Epithelial cell of prostate (primary cell): ENCODE measurements at regions not wholly inside any gene's neighbourhood (a gene's known extent, or its start where the extent isn't known, plus 50 kb on each side); places are given as distances from the start of the nearest gene placed in this dataset.
"Not testable (repeated sequence)": the region's sequence is repeated elsewhere in the genome, so short reads cannot be mapped to it uniquely, and the experiment has no call there.

Experiments
- DNase-seq: peaks from one replicate; pipeline ENCODE4 v3.0.0-alpha.2; 2011; ENCODE audit warnings: low read depth, low spot score
- H3K27ac ChIP-seq: fragments of 450-650 bp; 2 replicates; pipeline ENCODE4 v1.5.1; 2017; ENCODE audit warnings: mild to moderate bottlenecking

DNA sequence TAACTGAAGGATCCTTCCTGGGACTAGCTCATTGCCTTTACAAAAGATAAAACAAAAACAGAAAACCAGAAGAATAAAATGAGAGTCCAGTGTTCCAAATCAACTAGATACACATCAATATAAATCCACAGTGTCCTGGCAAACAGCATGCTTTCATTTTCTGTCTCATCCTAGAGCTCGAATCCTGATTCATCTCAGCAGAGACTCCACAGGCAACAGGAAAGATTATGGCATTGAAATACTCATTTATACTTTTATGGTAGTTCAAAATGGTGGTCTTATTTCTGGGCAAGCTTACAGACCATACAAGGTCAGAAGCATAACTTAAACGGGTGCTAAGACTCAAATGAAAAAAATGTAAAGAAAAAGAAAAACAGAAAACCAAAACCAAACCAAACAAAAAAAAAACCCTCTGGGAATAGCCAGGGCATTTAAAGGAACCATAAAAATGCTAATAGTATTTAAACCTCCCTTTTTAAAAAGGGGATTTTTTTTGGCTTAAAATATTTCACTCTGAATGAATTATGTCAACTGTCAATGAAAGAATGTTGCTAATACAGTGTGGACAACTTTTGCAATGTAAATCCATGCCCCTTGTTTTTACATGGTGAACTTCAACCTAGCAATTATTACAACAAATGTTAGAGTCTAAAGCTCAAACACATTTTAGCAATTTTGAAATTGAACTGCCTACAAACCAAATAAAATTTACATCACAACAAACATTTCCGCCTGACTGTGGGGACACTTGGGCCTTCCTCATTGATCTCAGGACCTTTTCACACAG lies 57.9 kb downstream of the GPR101 start:
- DNase-seq = no peak
- no peak overlapping the region for H3K27ac ChIP-seq

DNA sequence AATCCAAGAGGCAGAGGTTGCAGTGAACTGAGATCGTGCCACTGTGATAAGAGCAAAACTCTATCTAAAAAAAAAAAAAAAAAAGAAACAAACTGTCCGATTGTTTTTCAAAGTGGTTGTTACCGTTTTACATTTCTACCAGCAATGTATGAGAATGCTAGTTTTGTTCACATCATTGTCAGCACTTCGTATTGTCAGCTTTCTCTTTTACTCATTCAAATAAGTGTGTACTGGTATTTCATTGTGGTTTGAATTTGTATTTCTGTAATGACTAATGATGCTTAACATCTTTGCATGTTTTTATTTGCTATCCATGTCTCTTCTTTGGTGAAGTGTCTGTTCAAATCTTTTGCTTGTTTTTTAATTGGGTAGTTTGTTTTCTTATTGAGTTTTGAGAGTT lies 65.8 kb downstream of the GPR101 start:
- no peak for DNase-seq
- no peak overlapping the region for H3K27ac ChIP-seq

DNA sequence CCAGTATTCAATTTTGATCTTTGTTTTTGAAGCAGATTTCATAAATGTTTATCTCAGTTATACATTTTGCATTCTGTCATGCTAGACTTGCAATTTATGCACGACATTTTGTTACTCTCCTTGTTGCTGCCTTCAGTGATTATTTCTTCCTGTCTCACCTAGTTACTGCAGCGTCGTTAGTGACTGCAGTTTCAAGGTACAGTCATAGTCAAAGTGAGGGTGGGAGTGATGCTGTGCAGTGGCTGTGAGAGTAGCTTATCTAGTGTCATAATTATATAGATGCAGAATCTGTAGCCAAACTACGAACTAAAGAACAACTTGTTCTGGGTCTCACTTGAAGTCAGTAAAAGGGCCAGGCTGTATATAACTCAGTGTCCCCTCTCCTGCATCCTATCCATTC lies 69.8 kb downstream of the GPR101 start:
- DNase-seq = no peak

DNA sequence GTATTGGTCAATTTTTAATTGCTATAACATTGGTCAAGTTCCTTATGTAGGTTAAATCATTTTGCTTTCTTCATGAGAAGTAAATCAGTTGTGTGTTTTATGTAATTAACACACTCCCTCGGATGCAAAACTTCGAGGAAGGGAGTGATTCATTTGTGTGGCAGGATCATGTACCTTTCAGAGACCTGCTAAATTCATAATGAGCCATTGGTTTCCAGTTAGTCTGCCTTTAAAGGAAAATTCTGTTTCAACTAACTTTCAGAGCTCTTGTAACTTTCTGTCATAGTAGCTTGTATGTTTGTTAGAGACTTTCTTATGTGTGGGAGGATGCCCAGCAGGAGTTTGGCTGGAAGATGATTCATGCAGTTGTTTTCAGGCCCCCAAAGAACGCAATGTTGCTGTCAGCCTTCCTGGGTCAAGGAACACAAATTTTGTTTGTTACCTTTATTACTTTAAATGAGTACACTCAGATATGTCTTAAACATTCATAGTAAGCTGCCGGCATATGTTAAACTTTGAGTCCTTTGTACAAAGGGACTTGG lies 72.1 kb downstream of the GPR101 start:
- DNase-seq = no peak
- no peak overlapping the region for H3K27ac ChIP-seq

More for the DNA sequence above, 69.8 kb downstream of the GPR101 start:
- no peak overlapping the region for H3K27ac ChIP-seq

DNA sequence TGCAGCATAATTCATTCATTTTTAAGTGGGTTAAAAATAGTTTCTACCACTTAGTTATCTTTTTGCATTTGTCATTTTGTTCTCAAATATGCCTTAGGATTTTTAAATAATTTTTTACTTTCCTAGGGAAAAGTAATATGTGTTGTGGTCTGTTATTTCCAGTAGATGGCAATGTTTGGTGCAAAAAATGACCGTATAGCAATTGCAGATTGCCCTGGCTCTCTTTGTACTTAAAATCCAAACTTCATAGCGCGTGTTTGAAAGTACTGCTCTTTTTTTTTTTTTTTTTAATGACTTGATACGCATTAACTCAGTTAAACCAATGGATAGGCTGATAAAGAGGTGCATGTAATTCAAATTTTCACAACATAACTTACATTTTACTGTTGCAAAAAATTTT lies 74.4 kb upstream of the RBMX start:
- DNase-seq = no peak
- H3K27ac ChIP-seq = no peak overlapping the region

DNA sequence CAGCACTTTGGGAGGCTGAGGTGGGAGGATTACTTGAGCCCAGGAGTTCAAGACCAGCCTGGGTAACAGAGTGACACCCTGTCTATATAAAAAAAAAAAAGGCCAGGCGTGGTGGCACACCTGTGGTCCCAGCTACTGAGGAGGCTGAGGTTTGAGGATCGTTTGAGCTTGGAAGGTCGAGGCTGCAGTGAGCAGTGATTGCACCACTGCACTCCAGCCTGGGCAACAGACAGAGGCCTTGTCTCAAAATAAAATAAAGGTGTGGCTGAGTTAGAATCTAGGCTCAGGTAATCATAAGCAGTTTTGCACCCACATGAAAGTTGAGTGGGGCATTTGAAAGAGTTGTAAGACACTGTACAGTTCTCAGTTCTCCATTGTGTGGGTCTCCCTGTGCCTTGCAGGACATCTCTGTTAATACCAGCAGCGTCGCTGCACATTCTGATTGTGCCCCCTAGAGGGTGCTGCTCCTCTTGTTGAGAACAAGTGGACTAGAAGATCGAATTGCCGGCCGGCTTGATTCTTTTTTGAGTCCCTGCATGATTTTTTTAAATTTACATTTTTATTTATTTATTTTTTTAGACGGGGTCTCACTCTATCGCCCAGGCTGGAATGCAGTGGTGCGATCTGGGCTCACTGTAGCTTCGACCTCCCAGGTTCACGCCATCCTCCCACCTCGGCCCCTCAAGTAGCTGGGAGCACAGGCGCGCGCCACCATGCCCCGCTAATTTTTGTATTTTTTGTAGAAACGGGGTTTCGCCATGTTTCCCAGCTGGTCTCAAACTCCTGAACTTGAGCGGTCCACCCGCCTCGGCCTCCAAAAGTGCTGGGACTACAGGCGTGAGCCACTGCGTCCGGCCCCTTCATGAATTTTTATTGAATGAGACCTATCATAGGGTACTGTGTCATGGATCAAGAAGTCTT lies 73.6 kb upstream of the RBMX start:
- H3K27ac ChIP-seq = no peak overlapping the region
- peak; percentile 6 for DNase-seq

DNA sequence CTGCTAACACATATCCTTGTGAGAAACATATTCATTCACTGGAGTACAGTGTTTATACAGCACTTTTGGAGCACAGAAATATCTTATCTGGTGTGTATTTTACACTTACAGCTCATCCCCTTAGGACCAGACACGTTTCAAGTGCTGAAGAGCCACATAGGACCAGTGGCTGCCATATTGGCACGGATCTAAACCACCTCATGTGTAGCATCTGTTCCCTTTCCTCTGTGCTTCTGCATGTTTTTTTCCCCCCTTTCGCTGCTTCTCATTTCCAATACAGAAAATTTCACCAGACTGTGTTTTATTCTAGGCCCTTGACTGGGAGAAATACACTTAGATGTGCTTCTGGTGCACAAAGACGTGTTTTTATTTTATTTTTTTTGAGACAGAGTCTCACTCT lies 69.7 kb upstream of the RBMX start:
- H3K27ac ChIP-seq = no peak overlapping the region
- no peak for DNase-seq

DNA sequence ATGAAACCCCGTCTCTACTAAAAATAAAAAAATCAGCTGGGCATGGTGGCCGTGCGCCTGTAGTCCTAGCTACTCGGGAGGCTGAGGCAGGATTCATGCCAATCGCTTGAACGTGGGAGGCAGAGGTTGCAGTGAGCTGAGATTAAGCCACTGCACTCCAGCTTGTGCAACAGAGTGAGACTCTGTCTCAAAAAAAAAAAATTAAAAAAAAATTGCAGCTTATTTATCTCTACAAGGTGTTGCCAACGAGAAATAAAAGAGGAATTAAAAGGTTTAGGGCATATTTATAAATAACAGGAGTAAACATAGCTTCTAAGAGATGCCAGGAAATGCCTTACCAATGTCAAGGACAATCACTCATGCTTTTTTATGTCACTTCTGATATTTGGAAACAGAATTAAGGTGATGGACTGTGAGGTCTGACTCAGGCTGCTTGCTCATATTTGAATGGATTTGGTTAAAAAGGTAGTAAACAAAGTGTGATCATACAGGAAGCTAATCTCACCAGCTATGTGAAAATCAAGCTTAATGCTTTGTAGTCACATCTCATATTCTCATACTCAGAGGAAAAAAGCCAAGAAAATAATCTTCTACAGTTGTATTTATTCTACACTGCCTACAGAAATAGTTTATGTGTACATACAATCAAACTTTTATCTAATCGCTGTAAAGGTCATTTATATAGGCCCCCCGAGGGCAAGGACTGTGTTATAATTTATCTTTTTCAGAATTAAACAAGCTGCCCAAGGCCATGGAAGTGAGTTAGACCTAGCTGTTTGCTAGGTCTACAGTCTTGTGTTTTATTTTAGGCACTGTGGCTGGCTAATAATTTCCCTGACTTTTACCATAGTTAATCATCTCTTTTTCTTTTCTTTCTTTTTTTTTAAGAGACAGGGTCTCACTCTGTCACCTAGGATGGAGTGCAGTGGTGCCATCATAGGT lies 61.1 kb upstream of the RBMX start:
- DNase-seq = no peak
- no peak overlapping the region for H3K27ac ChIP-seq

DNA sequence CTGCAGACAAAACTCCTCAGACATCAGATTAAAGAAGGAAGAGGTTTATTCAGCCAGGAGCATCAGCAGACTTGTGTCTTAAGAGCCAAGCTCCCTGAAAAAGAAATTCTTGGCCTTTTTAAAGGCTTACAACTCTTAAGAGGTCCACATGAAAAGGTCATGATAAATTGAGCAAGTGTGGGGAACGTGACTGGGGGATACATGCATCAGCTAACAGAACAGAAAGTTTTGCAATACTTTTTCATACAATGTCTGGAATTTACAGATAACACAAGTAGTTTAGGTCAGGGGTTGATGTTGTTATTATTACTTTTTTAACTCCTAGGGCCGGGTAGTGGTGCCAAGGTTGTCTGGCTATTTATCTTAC lies 55.6 kb upstream of the RBMX start:
- no peak overlapping the region for H3K27ac ChIP-seq
- no peak for DNase-seq

DNA sequence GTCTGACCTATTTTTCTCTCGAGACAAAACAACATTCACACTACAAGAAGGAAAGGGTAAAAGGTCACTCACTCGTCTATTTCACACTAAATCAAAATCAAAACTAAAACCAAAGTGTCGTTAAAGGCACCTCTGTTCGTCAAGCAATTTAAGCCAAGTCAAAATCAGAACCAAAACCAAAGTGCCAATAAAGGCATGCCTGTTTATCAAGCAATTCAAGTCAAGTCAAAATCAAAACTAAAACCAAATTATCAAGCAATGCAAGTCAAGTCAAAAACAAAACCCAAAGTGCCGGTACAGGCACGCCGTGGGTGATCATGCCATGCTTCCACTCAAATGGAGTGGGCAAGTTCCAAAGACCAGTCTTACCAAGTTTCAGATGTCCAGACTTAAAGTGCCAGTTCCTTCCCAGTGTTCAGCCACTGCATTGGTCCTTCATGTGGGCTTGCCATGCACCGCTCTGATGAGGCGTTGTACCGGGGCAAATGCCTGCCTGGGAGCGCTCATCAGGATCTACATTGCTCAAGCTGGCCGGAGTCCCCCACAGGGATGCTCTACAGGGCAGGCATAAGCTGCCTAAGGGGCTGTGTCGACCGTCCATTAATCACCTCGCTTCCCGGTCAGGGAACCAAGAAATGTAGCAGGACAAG lies 55.1 kb upstream of the RBMX start:
- H3K27ac ChIP-seq, DNase-seq: not testable (repeated sequence)

DNA sequence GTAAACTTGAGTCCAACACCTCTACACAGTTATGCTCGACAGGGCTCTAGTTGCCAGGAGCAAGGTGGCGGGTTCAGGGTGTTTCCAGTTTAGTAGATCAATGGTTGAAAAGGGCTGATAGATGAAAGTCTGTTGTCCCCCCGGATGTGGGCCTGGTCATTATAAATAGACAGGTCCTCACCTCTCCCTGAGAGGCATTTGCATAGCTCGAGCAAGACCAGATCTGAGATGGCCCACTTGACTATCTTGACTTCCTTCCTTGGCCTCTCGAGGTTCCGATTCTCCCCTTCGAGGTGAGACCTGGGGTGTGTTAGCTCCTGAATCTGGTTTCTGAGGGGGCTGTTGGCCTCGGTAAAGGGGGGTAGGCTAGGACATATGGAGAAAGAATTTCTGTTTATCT lies 54.1 kb upstream of the RBMX start:
- DNase-seq, H3K27ac ChIP-seq: not testable (repeated sequence)

DNA sequence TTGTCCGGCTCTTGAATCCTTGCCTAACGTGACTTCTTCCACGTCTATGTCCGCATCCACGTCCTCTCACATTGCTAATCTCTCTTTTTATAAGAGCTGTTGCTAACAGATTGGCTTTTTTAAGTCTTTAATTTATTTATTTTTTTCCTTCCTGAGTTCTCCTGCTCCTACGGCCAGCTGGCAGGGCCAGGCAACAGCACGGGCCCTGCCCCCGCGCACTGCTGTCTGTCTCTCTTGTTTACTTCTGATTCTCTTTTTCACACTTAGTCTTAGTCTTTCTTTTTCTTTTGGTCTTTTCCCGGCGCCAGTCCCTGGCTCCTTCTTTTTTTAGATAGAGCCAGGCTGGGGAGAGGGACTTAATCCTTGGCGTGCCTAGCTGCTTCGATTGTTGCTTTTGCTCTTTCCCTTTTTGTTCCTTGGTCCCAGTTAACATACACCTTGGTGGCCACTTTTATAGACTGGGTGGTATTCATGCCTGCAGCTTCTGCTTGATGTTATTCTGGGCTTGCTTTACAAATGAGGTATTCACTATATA lies 53.2 kb upstream of the RBMX start:
- H3K27ac ChIP-seq = no peak overlapping the region
- DNase-seq = no peak

DNA sequence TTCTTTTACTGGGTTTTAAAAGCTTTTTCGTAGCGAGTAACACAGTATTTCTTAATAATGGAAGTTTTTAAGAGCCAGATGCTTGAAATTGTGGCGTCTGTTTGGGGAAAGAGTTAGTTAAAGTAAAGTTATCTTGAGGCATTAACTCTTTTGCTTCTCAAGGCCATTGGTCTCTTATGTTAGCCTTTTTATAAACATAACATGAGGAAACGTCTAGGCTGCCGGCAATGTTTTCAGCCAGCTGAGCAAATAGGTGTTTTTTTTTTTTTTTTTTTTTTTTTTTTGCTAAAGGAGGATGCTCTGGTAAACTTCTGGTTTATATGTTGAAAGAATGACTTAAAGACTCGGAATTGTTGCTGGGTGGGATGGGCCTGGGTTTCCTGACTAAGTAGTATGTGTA lies 51.1 kb upstream of the RBMX start:
- H3K27ac ChIP-seq = no peak overlapping the region
- no peak for DNase-seq
